Fibroblast of lung (primary cell): ENCODE measurements at regions not wholly inside any gene's neighbourhood (a gene's known extent, or its start where the extent isn't known, plus 50 kb on each side); places are given as distances from the start of the nearest gene placed in this dataset.

ENCODE experiments used
- DNase-seq, 2 donors: peaks; one replicate each; pipeline versions ENCODE4 v3.0.0 to v3.0.0-alpha.2; 2010; ENCODE audit warnings: low read depth in 2 of 2
- H2AFZ ChIP-seq: 2 replicates; pipeline ENCODE4 v1.5.1; 2012; ENCODE audit warnings: low read length, control low read depth, inconsistent platforms
- H3K27ac ChIP-seq: 2 replicates; pipeline ENCODE4 v1.5.1; 2011; ENCODE audit warnings: low read length, control low read depth; ENCODE audit not compliant: insufficient read depth
- H3K27me3 ChIP-seq: 2 replicates; pipeline ENCODE4 v1.5.1; 2011; ENCODE audit warnings: mild to moderate bottlenecking, low read length; ENCODE audit not compliant: control insufficient read depth, insufficient read depth
- H3K36me3 ChIP-seq: 2 replicates; pipeline ENCODE4 v1.5.1; 2011; ENCODE audit warnings: low read length; ENCODE audit not compliant: control insufficient read depth, insufficient read depth
- H3K4me1 ChIP-seq: 2 replicates; pipeline ENCODE4 v1.5.1; 2011; ENCODE audit warnings: low read length; ENCODE audit not compliant: control insufficient read depth, insufficient read depth; ENCODE audit errors: extremely low read depth
- H3K4me2 ChIP-seq: 2 replicates; pipeline ENCODE4 v1.5.1; 2011; ENCODE audit warnings: low read length, control low read depth; ENCODE audit not compliant: insufficient read depth; ENCODE audit errors: extremely low read depth
- H3K4me3 ChIP-seq, 4 experiments: fragments of 200-600 bp in 1 of 4; sonication (generic) in 1 of 4; replicated peaks in 1 of 4; 2 replicates each; pipeline ENCODE4 v1.5.1; 2011 to 2016; ENCODE audit warnings: low read length in 4 of 4, low read depth in 3 of 4, mild to moderate bottlenecking in 3 of 4, control low read depth in 2 of 4, inconsistent platforms in 1 of 4, mixed read lengths in 1 of 4; ENCODE audit not compliant: insufficient read depth in 1 of 4; ENCODE audit errors: control extremely low read depth in 1 of 4
- H3K79me2 ChIP-seq: 2 replicates; pipeline ENCODE4 v1.5.1; 2012; ENCODE audit warnings: mild to moderate bottlenecking, low read length, inconsistent platforms; ENCODE audit not compliant: control insufficient read depth, insufficient read depth
- H3K9ac ChIP-seq: 2 replicates; pipeline ENCODE4 v1.5.1; 2011; ENCODE audit warnings: mild to moderate bottlenecking, low read length, control low read depth; ENCODE audit not compliant: insufficient read depth
- H3K9me3 ChIP-seq: 2 replicates; pipeline ENCODE4 v1.5.1; 2012; ENCODE audit warnings: low read depth, low read length; ENCODE audit not compliant: control insufficient read depth, insufficient read depth
- H4K20me1 ChIP-seq: 2 replicates; pipeline ENCODE4 v1.5.1; 2011; ENCODE audit warnings: low read length; ENCODE audit not compliant: control insufficient read depth, insufficient read depth; ENCODE audit errors: extremely low read depth
- EZH2 ChIP-seq: IDR thresholded peaks from 2 replicates; pipeline ENCODE4 v1.5.1; 2012; ENCODE audit warnings: low read length, control low read depth, mild to moderate bottlenecking; ENCODE audit errors: missing control alignments
- TF ChIP-seq, protein P1 (sequence below), 2 donors: IDR thresholded peaks in 1 of 2; conservative IDR thresholded peaks in 1 of 2; 1 replicate in 1 of 2; 2 replicates in 1 of 2; pipeline ENCODE4 v1.5.1; 2011 to 2012; ENCODE audit warnings: low read length in 2 of 2, control low read depth in 1 of 2, inconsistent platforms in 1 of 2, low read depth in 1 of 2, mild to moderate bottlenecking in 1 of 2

DNA sequence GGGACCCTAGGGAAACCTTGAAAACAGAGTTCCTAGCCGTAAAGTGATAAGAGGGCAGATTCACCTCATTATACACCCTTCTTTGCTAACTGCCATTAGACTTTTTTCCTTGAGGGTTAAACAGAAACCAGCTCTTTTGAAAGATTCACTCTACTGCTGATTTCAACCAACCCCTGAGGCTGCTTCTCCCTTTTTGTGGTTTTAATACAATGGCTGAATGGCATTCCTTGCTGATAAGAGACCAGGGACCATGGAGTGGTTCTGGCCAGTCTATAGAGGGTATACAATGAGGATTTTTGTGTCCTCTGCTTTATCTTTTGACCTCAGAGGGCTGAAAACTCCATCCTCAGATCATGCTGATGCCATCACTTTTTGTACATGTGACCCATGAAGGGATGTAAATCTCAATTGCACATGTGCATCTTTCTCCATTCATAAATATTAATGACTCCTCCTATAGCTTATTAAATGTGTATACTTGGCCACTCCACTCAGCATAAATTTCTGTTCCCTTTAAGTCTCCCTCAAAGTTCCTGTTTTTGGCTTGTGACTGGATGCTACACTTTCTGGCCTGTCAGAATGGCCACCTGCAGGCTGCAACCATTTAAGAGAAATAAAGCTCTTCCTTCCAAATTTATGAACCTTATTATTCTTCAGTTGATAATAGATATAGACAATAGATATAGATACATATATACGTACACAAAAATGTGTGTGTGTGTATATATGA is 233.8 kb upstream of the SEL1L start:
- no peaks in the 10 kb centered on the region for H3K36me3 ChIP-seq
- H2AFZ ChIP-seq: no peak overlapping the region
- H3K4me2 ChIP-seq: no peak overlapping the region
- no peak overlapping the region for H3K9ac ChIP-seq
- no peaks in the 10 kb centered on the region for H4K20me1 ChIP-seq
- no peak for DNase-seq
- no peak overlapping the region for H3K27ac ChIP-seq
- TF ChIP-seq EZH2: no peak
- TF ChIP-seq, protein P1, sequence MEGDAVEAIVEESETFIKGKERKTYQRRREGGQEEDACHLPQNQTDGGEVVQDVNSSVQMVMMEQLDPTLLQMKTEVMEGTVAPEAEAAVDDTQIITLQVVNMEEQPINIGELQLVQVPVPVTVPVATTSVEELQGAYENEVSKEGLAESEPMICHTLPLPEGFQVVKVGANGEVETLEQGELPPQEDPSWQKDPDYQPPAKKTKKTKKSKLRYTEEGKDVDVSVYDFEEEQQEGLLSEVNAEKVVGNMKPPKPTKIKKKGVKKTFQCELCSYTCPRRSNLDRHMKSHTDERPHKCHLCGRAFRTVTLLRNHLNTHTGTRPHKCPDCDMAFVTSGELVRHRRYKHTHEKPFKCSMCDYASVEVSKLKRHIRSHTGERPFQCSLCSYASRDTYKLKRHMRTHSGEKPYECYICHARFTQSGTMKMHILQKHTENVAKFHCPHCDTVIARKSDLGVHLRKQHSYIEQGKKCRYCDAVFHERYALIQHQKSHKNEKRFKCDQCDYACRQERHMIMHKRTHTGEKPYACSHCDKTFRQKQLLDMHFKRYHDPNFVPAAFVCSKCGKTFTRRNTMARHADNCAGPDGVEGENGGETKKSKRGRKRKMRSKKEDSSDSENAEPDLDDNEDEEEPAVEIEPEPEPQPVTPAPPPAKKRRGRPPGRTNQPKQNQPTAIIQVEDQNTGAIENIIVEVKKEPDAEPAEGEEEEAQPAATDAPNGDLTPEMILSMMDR (conservative IDR thresholded peaks at IDR 0.05 in 1 of 2, IDR thresholded peaks at IDR 0.05 in 1 of 2; ENCODE audit: low read depth in 1 of 2, low read length in 2 of 2): no peak
- no peaks in the 10 kb centered on the region for H3K79me2 ChIP-seq
- no peaks in the 10 kb centered on the region for H3K27me3 ChIP-seq
- no peak overlapping the region for H3K4me3 ChIP-seq
- no peaks in the 10 kb centered on the region for H3K4me1 ChIP-seq
- no peaks in the 10 kb centered on the region for H3K9me3 ChIP-seq

DNA sequence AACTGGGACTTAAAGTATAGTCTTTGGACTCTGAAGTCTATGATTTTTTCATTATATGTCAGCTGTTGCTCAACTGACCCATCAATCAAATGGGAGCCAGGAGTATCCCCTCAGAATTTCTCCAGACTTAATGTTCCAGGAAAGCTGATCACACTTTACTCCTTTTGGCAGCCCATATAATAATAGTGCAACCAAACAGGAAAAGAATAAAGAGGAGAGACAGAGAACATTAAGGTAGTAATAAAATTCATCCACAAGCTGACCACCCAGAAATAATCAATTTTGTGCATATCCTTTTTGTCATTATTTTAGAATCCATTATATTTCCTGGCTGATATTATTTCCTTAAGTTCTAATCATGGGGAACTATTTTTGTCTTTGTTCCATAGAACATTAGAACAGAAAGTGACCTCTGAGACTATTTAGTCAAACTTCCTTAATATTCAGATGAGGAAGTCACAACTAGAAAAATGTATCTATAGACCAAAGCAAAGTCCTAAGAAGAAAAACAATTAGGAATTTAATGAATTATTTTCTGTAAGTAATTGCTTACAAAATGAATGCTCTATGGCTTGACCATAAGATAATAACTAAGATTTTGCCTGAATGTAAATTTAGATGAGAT is 238.1 kb upstream of the SEL1L start:
- Histone ChIP-seq H3K36me3 (no peaks in the 10 kb centered on the region), H3K9ac (no peak overlapping the region), H4K20me1 (no peaks in the 10 kb centered on the region), H3K4me2 (no peak overlapping the region), H3K4me1 (no peaks in the 10 kb centered on the region), H3K4me3 (no peak overlapping the region), H3K79me2 (no peaks in the 10 kb centered on the region), H3K27ac (no peak overlapping the region), H3K9me3 (no peaks in the 10 kb centered on the region), H2AFZ (no peak overlapping the region), H3K27me3 (no peaks in the 10 kb centered on the region)
- DNase-seq: no peak
- TF ChIP-seq, protein P1 (conservative IDR thresholded peaks at IDR 0.05 in 1 of 2, IDR thresholded peaks at IDR 0.05 in 1 of 2; ENCODE audit: low read depth in 1 of 2, low read length in 2 of 2): no peak
- TF ChIP-seq EZH2: no peak

DNA sequence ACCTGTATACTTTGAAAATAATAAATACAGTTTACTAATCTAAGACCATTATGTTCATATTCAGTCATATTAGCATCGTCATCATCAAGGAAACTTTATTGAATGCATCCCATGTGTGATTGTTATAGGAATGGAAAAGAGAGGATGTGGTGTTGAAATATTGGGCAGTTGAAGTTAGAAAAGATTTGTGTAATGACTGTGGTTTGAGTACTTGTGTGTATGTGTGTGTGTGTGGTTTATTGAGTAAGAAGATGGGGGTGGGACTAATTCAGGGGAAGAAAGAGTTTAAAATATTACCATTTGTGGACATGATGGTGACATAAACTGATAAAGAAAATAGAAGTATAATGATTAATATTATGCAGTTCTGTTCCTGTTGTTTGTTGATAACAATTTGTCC is 238.7 kb upstream of the SEL1L start:
- Histone ChIP-seq H3K27me3 (no peaks in the 10 kb centered on the region), H3K36me3 (no peaks in the 10 kb centered on the region), H3K4me2 (no peak overlapping the region), H3K79me2 (no peaks in the 10 kb centered on the region), H3K9ac (no peak overlapping the region), H4K20me1 (no peaks in the 10 kb centered on the region), H3K4me1 (no peaks in the 10 kb centered on the region), H3K9me3 (no peaks in the 10 kb centered on the region), H3K27ac (no peak overlapping the region), H2AFZ (no peak overlapping the region), H3K4me3 (no peak overlapping the region)
- TF ChIP-seq, protein P1 (conservative IDR thresholded peaks at IDR 0.05 in 1 of 2, IDR thresholded peaks at IDR 0.05 in 1 of 2; ENCODE audit: low read depth in 1 of 2, low read length in 2 of 2): no peak
- no peak for TF ChIP-seq EZH2
- no peak for DNase-seq
